ENCODE measurements at regions not wholly inside any gene's neighbourhood (a gene's known extent, or its start where the extent isn't known, plus 50 kb on each side); places are given as distances from the start of the nearest gene placed in this dataset.

DNA sequence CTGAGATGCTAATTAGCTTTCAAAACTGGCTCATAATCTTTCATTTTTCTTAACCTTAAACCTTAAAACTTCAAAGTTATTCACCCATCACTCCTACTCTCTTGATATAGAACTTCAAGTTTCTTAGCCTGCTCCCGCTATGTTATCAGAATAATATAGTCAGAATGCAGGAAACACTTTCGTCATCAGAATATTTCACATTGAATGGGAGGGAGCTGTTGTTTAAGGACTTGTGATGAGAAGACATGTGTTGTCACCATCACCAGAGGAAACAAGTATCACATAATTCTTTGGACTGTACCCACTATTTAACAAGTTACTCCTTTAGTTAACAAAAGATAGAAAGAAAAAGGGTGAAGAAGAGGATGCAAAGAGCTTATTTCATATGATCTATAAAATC lies 65.0 kb upstream of the FNDC3A start:
- no peak for DNase-seq (ENCODE audit: low spot score in 2 of 2)
- intact Hi-C loops (cut with DNase I; ENCODE audit: low total_unique reads): no loop called here

DNA sequence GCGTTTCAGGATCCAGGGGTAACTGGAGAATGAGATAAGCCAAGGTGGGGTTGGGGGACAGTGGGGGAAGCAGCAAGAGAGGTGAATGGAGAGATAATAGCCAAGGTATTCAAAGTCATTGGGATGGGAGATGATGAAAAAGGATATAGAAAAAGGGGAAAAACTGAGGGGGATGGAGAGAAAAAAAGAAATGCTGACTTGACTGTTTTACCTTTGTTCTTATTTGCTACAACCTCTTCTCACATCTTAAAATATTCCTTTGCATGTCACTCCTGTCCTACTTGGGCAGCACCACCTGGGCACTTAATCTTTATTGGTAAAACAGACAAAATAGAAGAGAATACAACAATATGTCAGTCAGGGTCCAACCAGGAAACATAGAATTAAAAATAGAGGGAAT lies 56.0 kb upstream of the FNDC3A start:
- DNase-seq (ENCODE audit: low spot score in 2 of 2): no peak
- no peaks in the 10 kb centered on the region for H3K9me3 ChIP-seq
- no peaks in the 10 kb centered on the region for H3K27me3 ChIP-seq
- no peaks in the 10 kb centered on the region for H3K4me1 ChIP-seq
- H3K27ac ChIP-seq: no peak overlapping the region
- intact Hi-C loops (cut with DNase I; ENCODE audit: low total_unique reads): no loop called here
- TF ChIP-seq, protein P1, sequence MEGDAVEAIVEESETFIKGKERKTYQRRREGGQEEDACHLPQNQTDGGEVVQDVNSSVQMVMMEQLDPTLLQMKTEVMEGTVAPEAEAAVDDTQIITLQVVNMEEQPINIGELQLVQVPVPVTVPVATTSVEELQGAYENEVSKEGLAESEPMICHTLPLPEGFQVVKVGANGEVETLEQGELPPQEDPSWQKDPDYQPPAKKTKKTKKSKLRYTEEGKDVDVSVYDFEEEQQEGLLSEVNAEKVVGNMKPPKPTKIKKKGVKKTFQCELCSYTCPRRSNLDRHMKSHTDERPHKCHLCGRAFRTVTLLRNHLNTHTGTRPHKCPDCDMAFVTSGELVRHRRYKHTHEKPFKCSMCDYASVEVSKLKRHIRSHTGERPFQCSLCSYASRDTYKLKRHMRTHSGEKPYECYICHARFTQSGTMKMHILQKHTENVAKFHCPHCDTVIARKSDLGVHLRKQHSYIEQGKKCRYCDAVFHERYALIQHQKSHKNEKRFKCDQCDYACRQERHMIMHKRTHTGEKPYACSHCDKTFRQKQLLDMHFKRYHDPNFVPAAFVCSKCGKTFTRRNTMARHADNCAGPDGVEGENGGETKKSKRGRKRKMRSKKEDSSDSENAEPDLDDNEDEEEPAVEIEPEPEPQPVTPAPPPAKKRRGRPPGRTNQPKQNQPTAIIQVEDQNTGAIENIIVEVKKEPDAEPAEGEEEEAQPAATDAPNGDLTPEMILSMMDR (IDR thresholded peaks at IDR 0.05): no peak
- no peak for TF ChIP-seq POLR2AphosphoS5 (IDR thresholded peaks at IDR 0.05)
- TF ChIP-seq POLR2A (IDR thresholded peaks at IDR 0.05): no peak
- no peak overlapping the region for H3K4me3 ChIP-seq
- no peaks in the 10 kb centered on the region for H3K36me3 ChIP-seq

More for the DNA sequence above, 65.0 kb upstream of the FNDC3A start:
- Histone ChIP-seq H3K9me3 (no peaks in the 10 kb centered on the region), H3K4me1 (no peaks in the 10 kb centered on the region), H3K27me3 (no peaks in the 10 kb centered on the region), H3K27ac (no peak overlapping the region), H3K4me3 (no peak overlapping the region), H3K36me3 (no peaks in the 10 kb centered on the region)
- TF ChIP-seq POLR2A (IDR thresholded peaks at IDR 0.05) (no peak), POLR2AphosphoS5 (IDR thresholded peaks at IDR 0.05) (no peak)
- TF ChIP-seq, protein P1 (IDR thresholded peaks at IDR 0.05): no peak

DNA sequence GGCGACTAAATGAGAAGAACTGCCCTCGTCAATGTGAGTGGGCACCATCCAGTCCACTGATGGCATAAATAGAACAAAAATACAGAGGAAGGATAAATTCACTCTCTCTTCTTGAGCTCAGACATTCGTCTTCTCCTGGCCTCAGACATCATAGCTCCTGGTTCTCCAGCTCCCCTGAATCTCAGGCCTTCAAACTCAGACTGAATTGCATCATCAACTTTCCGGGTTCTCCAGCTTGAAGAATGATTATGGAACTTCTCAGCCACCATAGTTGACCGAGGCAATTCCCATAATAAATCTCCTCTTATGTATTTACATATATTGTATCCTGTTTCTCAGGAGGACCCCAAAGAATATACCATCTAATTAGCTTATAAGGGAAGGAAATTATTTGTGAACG lies 55.0 kb upstream of the FNDC3A start:
- no peak overlapping the region for H3K27ac ChIP-seq
- intact Hi-C loops (cut with DNase I; ENCODE audit: low total_unique reads): no loop called here
- no peaks in the 10 kb centered on the region for H3K4me1 ChIP-seq
- no peaks in the 10 kb centered on the region for H3K9me3 ChIP-seq
- H3K36me3 ChIP-seq: no peaks in the 10 kb centered on the region
- H3K4me3 ChIP-seq: no peak overlapping the region
- no peak for DNase-seq (ENCODE audit: low spot score in 2 of 2)
- TF ChIP-seq, protein P1 (IDR thresholded peaks at IDR 0.05): no peak
- no peak for TF ChIP-seq POLR2AphosphoS5 (IDR thresholded peaks at IDR 0.05)
- TF ChIP-seq POLR2A (IDR thresholded peaks at IDR 0.05): no peak
- H3K27me3 ChIP-seq: no peaks in the 10 kb centered on the region

DNA sequence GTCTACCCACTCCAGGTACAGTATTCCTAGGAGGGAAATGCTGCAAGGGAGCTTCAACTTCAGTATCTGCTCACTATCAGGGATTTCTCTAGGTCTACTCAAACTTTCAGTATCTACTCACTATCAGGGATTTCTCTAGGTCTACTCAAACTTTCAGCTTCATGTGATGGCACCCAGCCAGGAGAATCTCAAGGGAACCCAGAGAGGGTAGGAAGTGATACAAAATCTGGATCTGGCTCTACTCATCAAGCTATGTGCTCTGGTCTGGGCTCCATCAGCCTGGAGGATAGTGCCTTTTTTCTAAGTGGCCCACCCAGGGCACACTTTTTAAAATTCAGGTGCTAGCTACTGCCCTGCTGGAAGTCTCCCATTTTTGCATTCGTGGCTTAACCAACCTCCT lies 52.3 kb upstream of the FNDC3A start:
- Histone ChIP-seq H3K4me3 (no peak overlapping the region), H3K9me3 (no peaks in the 10 kb centered on the region), H3K36me3 (no peaks in the 10 kb centered on the region), H3K27me3 (no peaks in the 10 kb centered on the region), H3K27ac (no peak overlapping the region), H3K4me1 (no peaks in the 10 kb centered on the region)
- intact Hi-C loops (cut with DNase I; ENCODE audit: low total_unique reads): no loop called here
- DNase-seq (ENCODE audit: low spot score in 2 of 2): no peak
- TF ChIP-seq POLR2A (IDR thresholded peaks at IDR 0.05): no peak
- TF ChIP-seq, protein P1 (IDR thresholded peaks at IDR 0.05): no peak

DNA sequence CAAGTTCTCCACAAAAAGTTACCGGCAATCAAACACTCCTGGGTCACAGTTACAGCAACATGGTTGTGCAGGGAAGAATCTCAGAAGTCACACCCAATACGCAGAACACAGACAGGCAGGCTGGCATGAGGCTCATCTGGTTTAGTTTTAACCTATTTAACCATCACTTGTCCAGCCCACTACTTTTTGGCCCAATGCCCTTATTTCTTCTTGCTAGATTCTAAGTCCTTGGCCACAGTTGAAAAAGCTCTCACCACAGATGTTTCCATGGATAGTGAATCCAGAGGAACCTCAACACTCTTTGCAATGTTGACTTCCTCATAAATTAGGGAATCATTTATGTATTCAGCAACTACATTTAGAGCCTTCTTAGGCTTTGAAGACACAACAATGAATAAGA lies 50.7 kb upstream of the FNDC3A start:
- TF ChIP-seq, protein P1 (IDR thresholded peaks at IDR 0.05): no peak
- TF ChIP-seq POLR2A (IDR thresholded peaks at IDR 0.05) (no peak), POLR2AphosphoS5 (IDR thresholded peaks at IDR 0.05) (no peak)
- Histone ChIP-seq H3K27me3 (no peaks in the 10 kb centered on the region), H3K36me3 (no peaks in the 10 kb centered on the region), H3K27ac (no peak overlapping the region), H3K9me3 (no peaks in the 10 kb centered on the region), H3K4me3 (no peak overlapping the region), H3K4me1 (no peaks in the 10 kb centered on the region)
- intact Hi-C loops (cut with DNase I; ENCODE audit: low total_unique reads): loop anchor here (5.0 kb wide), 1 partner anchor 982 kb away; no protein-coding TSS in a partner anchor
- DNase-seq (ENCODE audit: low spot score in 2 of 2): no peak
